ENCODE measurements at regions not wholly inside any gene's neighbourhood (a gene's known extent, or its start where the extent isn't known, plus 50 kb on each side); places are given as distances from the start of the nearest gene placed in this dataset.

GRCh38 chr18:2396162-2396505, 175.2 kb downstream of the METTL4 start:
- TF ChIP-seq, protein P1, sequence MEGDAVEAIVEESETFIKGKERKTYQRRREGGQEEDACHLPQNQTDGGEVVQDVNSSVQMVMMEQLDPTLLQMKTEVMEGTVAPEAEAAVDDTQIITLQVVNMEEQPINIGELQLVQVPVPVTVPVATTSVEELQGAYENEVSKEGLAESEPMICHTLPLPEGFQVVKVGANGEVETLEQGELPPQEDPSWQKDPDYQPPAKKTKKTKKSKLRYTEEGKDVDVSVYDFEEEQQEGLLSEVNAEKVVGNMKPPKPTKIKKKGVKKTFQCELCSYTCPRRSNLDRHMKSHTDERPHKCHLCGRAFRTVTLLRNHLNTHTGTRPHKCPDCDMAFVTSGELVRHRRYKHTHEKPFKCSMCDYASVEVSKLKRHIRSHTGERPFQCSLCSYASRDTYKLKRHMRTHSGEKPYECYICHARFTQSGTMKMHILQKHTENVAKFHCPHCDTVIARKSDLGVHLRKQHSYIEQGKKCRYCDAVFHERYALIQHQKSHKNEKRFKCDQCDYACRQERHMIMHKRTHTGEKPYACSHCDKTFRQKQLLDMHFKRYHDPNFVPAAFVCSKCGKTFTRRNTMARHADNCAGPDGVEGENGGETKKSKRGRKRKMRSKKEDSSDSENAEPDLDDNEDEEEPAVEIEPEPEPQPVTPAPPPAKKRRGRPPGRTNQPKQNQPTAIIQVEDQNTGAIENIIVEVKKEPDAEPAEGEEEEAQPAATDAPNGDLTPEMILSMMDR (IDR thresholded peaks at IDR 0.05; ENCODE audit: control insufficient read depth, extremely low read depth, insufficient read depth): no peak
- DNase-seq (ENCODE audit: low read depth): no peak
- no peak overlapping the region for H3K4me3 ChIP-seq (ENCODE audit: low read depth, low read length)

GRCh38 chr18:2400701-2401196, 170.6 kb downstream of the METTL4 start:
- TF ChIP-seq, protein P1 (IDR thresholded peaks at IDR 0.05; ENCODE audit: control insufficient read depth, extremely low read depth, insufficient read depth): no peak
- H3K4me3 ChIP-seq (ENCODE audit: low read depth, low read length): no peak overlapping the region

GRCh38 chr18:2402084-2402483, 169.2 kb downstream of the METTL4 start:
- no peak for DNase-seq (ENCODE audit: low read depth)
- H3K4me3 ChIP-seq (ENCODE audit: low read depth, low read length): no peak overlapping the region
- TF ChIP-seq, protein P1 (IDR thresholded peaks at IDR 0.05; ENCODE audit: control insufficient read depth, extremely low read depth, insufficient read depth): no peak

More at GRCh38 chr18:2400701-2401196, 170.6 kb downstream of the METTL4 start:
- DNase-seq (ENCODE audit: low read depth): no peak

GRCh38 chr18:2406544-2406943, 164.8 kb downstream of the METTL4 start:
- H3K4me3 ChIP-seq (ENCODE audit: low read depth, low read length): no peak overlapping the region
- TF ChIP-seq, protein P1 (IDR thresholded peaks at IDR 0.05; ENCODE audit: control insufficient read depth, extremely low read depth, insufficient read depth): no peak
- DNase-seq (ENCODE audit: low read depth): no peak

DNA sequence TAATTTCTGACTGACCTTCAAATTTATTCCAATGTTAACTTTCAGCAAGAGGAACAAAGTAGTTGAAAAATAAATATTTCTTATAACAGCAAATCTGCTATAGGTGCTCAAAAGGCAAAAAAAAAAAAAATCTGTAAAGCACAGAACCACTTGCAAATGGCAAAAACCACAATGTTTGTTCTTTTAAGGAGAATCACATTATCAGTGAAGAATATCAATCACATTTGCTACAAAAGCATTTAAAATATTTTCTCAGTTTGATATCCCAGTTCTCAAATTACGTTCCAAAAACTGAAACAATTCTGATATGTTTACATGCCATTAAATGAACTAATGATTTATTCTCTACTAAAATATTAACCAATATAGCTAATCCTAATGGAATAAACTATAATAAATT, 163.3 kb downstream of the METTL4 start:
- DNase-seq (ENCODE audit: low read depth): no peak

DNA sequence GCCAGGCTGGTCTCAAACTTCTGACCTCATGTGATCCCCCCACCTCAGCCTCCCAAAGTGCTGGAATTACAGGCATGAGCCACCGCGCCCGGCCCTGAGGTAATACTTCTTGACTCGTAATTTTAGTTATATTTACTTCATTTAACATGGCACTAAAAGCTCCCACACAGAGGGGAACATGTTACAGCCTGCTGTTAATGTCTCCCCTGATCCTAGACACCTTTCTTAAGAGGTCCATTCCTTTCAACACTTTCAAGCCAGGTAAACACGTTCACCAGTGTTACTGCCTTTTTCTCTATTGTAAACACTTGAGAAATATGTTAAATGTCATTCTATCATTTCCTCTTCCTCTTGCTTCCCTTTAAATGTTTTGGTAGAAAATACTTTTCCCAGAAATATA, 161.4 kb downstream of the METTL4 start:
- TF ChIP-seq, protein P1 (IDR thresholded peaks at IDR 0.05; ENCODE audit: control insufficient read depth, extremely low read depth, insufficient read depth): no peak
- no peak overlapping the region for H3K4me3 ChIP-seq (ENCODE audit: low read depth, low read length)
- DNase-seq (ENCODE audit: low read depth): no peak

More for the DNA sequence above, 163.3 kb downstream of the METTL4 start:
- H3K4me3 ChIP-seq (ENCODE audit: low read depth, low read length): no peak overlapping the region
- TF ChIP-seq, protein P1 (IDR thresholded peaks at IDR 0.05; ENCODE audit: control insufficient read depth, extremely low read depth, insufficient read depth): no peak

GRCh38 chr18:2410688-2411087, 160.6 kb downstream of the METTL4 start:
- DNase-seq (ENCODE audit: low read depth): no peak
- TF ChIP-seq, protein P1 (IDR thresholded peaks at IDR 0.05; ENCODE audit: control insufficient read depth, extremely low read depth, insufficient read depth): no peak
- no peak overlapping the region for H3K4me3 ChIP-seq (ENCODE audit: low read depth, low read length)
